GM12878 (cell line): ENCODE measurements at regions not wholly inside any gene's neighbourhood (a gene's known extent, or its start where the extent isn't known, plus 50 kb on each side); places are given as distances from the start of the nearest gene placed in this dataset.

ENCODE experiments used
- ATAC-seq: fragments of 200-7000 bp; cut with Tn5 transposase; 3 replicates; pipeline ENCODE4 v1.9.1; 2020; ENCODE audit warnings: mild to moderate bottlenecking, moderate library complexity
- BruUV-seq: library from RNA; stranded (reverse); fragments of 400-500 nt; replicated peaks from 2 replicates; lab custom pipeline; 2021; lab: Mats Ljungman, UMichigan
- CTCF ChIA-PET: fragments of 300-600 bp; sonication (Branson Sonifier 250); formaldehyde crosslinking; extraction: SDS; loops from one replicate; lab custom pipeline; 2021; ENCODE audit warnings: inconsistent platforms; lab: Yijun Ruan, JAX
- POLR2A ChIA-PET: fragments of 350-600 bp; formaldehyde crosslinking; extraction: SDS; loops from one replicate; lab custom pipeline; 2021; ENCODE audit warnings: inconsistent platforms; lab: Charles Lee
- RAD21 ChIA-PET: fragments of 300-600 bp; sonication (Branson Sonifier 250); formaldehyde crosslinking; loops from one replicate; lab custom pipeline; 2023; ENCODE audit warnings: antibody characterized with exemption; ENCODE audit not compliant: unreplicated experiment; lab: Charles Lee
- SMC1A ChIA-PET: fragments of 300-600 bp; sonication (Branson Sonifier 250); formaldehyde crosslinking; loops from one replicate; lab custom pipeline; 2023; ENCODE audit not compliant: unreplicated experiment, uncharacterized antibody; lab: Charles Lee
- DNase-seq: peaks from one replicate; pipeline ENCODE4 v3.0.0-alpha.2; 2011; ENCODE audit warnings: low read depth, low spot score
- FAIRE-seq: peaks from 3 replicates; lab custom pipeline; 2011; peaks lifted over from hg19 to GRCh38; lab: Jason Lieb, UNC
- H2AFZ ChIP-seq: 2 replicates; pipeline ENCODE4 v1.6.0; 2011; ENCODE audit warnings: low read depth, low read length, control low read depth; ENCODE audit not compliant: control insufficient read depth
- H3K27ac ChIP-seq: 2 replicates; pipeline ENCODE4 v1.5.1; 2011; ENCODE audit warnings: control low read depth; ENCODE audit not compliant: control insufficient read depth, insufficient read depth
- H3K27me3 ChIP-seq, 2 experiments: replicated peaks in 1 of 2; 2 replicates each; pipeline versions ENCODE4 v1.6.0 to v1.6.1; 2011; ENCODE audit warnings: low read length in 1 of 2; ENCODE audit not compliant: control insufficient read depth in 2 of 2, insufficient read depth in 2 of 2
- H3K36me3 ChIP-seq, 2 experiments: 2 replicates each; pipeline ENCODE4 v1.5.1; 2011; ENCODE audit warnings: low read length in 1 of 2; ENCODE audit not compliant: control insufficient read depth in 2 of 2, insufficient read depth in 2 of 2
- H3K4me1 ChIP-seq: 2 replicates; pipeline ENCODE4 v1.6.1; 2011; ENCODE audit warnings: mild to moderate bottlenecking, low read length, moderate library complexity, mixed read lengths; ENCODE audit not compliant: control insufficient read depth, insufficient read depth
- H3K4me2 ChIP-seq: 2 replicates; pipeline ENCODE4 v1.6.0; 2011; ENCODE audit warnings: control low read depth; ENCODE audit not compliant: control insufficient read depth, insufficient read depth
- H3K4me3 ChIP-seq: fragments of 200-600 bp; sonication (generic); 2 replicates; pipeline ENCODE4 v1.5.1; 2016
- H3K79me2 ChIP-seq: 2 replicates; pipeline ENCODE4 v1.6.0; 2011; ENCODE audit warnings: low read length; ENCODE audit not compliant: control insufficient read depth, insufficient read depth
- H3K9ac ChIP-seq: 2 replicates; pipeline ENCODE4 v1.8.0; 2011; ENCODE audit warnings: low read length, control low read depth, mixed read lengths; ENCODE audit not compliant: control insufficient read depth, insufficient read depth
- H3K9me3 ChIP-seq: replicated peaks from 3 replicates; pipeline ENCODE4 v1.5.1; 2011; ENCODE audit warnings: mild to moderate bottlenecking, low read length; ENCODE audit not compliant: control insufficient read depth, insufficient read depth
- H4K20me1 ChIP-seq: 2 replicates; pipeline ENCODE4 v1.6.0; 2011; ENCODE audit not compliant: control insufficient read depth, insufficient read depth
- CEBPZ ChIP-seq: fragments of 150-350 bp; IDR thresholded peaks from 2 replicates; pipeline ENCODE4 v1.6.1; 2016; ENCODE audit warnings: low read depth, low read length
- FOXK2 ChIP-seq: fragments of 450-650 bp; IDR thresholded peaks from 2 replicates; pipeline ENCODE4 v1.6.1; 2017; ENCODE audit warnings: mild to moderate bottlenecking, moderate library complexity
- FOXM1 ChIP-seq: IDR thresholded peaks from 2 replicates; pipeline ENCODE4 v1.6.1; 2012; ENCODE audit warnings: low read depth, mild to moderate bottlenecking, inconsistent platforms, low read length, moderate library complexity
- HDAC6 ChIP-seq: fragments of 200-600 bp; sonication (generic); IDR thresholded peaks from one replicate; pipeline ENCODE4 v1.8.0; 2017; ENCODE audit warnings: antibody characterized with exemption; ENCODE audit not compliant: unreplicated experiment
- HDGF ChIP-seq: fragments of 450-650 bp; IDR thresholded peaks from 2 replicates; pipeline ENCODE4 v1.6.1; 2016; ENCODE audit warnings: antibody characterized with exemption
- IRF4 ChIP-seq: IDR thresholded peaks from 2 replicates; pipeline ENCODE4 v1.6.1; 2011; ENCODE audit warnings: low read depth, low read length
- JUNB ChIP-seq: IDR thresholded peaks from 2 replicates; pipeline ENCODE4 v1.6.1; 2016; ENCODE audit warnings: antibody characterized with exemption, mild to moderate bottlenecking
- MYC ChIP-seq: IDR thresholded peaks from 2 replicates; pipeline ENCODE4 v1.6.1; 2011; ENCODE audit warnings: mild to moderate bottlenecking, low read length, moderate library complexity, inconsistent platforms; ENCODE audit not compliant: insufficient read depth, insufficient replicate concordance, insufficient read length, severe bottlenecking
- NRF1 ChIP-seq: conservative IDR thresholded peaks from 2 replicates; pipeline ENCODE4 v1.6.1; 2011; ENCODE audit warnings: mild to moderate bottlenecking, low read depth, low read length, improper control_type of control experiment
- POLR2AphosphoS5 ChIP-seq: IDR thresholded peaks from 2 replicates; pipeline ENCODE4 v1.6.1; 2011; ENCODE audit warnings: mild to moderate bottlenecking, low read length, inconsistent platforms
- PRDM15 ChIP-seq: fragments of 450-650 bp; formaldehyde crosslinking; IDR thresholded peaks from 2 replicates; pipeline ENCODE4 v1.4.0; 2020; ENCODE audit warnings: mild to moderate bottlenecking, moderate library complexity
- RAD51 ChIP-seq: fragments of 450-650 bp; IDR thresholded peaks from 2 replicates; pipeline ENCODE4 v1.6.1; 2016; ENCODE audit warnings: moderate library complexity, mild to moderate bottlenecking, inconsistent platforms
- SREBF1 ChIP-seq: IDR thresholded peaks from 2 replicates; pipeline ENCODE4 v1.6.1; 2012; ENCODE audit warnings: mild to moderate bottlenecking, low read length
- TBL1XR1 ChIP-seq: IDR thresholded peaks from 2 replicates; pipeline ENCODE4 v1.6.1; 2012; ENCODE audit warnings: low read depth, low read length, improper control_type of control experiment
- TCF7 ChIP-seq: IDR thresholded peaks from 2 replicates; pipeline ENCODE4 v1.6.1; 2014; ENCODE audit warnings: antibody characterized with exemption, borderline replicate concordance
- ZBTB4 ChIP-seq: fragments of 450-650 bp; formaldehyde crosslinking; IDR thresholded peaks from 2 replicates; pipeline ENCODE4 v1.4.0; 2022; ENCODE audit warnings: mild to moderate bottlenecking, moderate library complexity
- WGBS: methylation state at CpG from one replicate; pipeline ENCODE4 v1.1.6; 2016; ENCODE audit warnings: low lambda C conversion rate; ENCODE audit not compliant: insufficient replicate concordance, insufficient coverage; ENCODE audit errors: missing lambda C conversion rate; 5-methylcytosine and 5-hydroxymethylcytosine counted together
- in situ Hi-C: fragments of 300-500 bp; cut with MboI; formaldehyde crosslinking; loops from 9 replicates; pipeline ENCODE4 v1.14.3; 2018; ENCODE audit warnings: mixed read lengths
- intact Hi-C: fragments of 100-400 bp; cut with micrococcal nuclease; formaldehyde crosslinking; loops from one replicate; pipeline ENCODE4 v1.14.2; 2022; ENCODE audit not compliant: unreplicated experiment

- Histone ChIP-seq H3K4me2 (no peak overlapping the region), H3K27me3 (no peaks in the 10 kb centered on the region), H3K79me2 (no peaks in the 10 kb centered on the region), H3K4me3 (no peak overlapping the region), H2AFZ (no peak overlapping the region), H4K20me1 (no peaks in the 10 kb centered on the region), H3K27ac (no peak overlapping the region), H3K9me3 (no peaks in the 10 kb centered on the region), H3K4me1 (no peaks in the 10 kb centered on the region), H3K9ac (no peak overlapping the region), H3K36me3 (no peaks in the 10 kb centered on the region)
- DNase-seq (no peak), FAIRE-seq (no peak), ATAC-seq (no peak)
- WGBS = 0% methylated on average over 1 of the region's 1 CpG
- ChIA-PET RAD21 (no interaction called here), SMC1A (no interaction called here), POLR2A (no interaction called here), CTCF (no interaction called here)
- in situ Hi-C loops (no loop called here), intact Hi-C loops (no loop called here)
- BruUV-seq = no TSS peak
- TF ChIP-seq FOXK2 (no peak), SREBF1 (no peak), MYC (no peak), JUNB (no peak), TCF7 (no peak), ZBTB4 (CRISPR knock-in tag) (no peak), NRF1 (no peak), CEBPZ (no peak), RAD51 (no peak), FOXM1 (no peak), IRF4 (no peak), HDAC6 (no peak), HDGF (no peak), PRDM15 (CRISPR knock-in tag) (no peak), POLR2AphosphoS5 (no peak), TBL1XR1 (no peak)
These were observed 244.1 kb upstream of the API5 start for GRCh38 chr11:43067681-43068080.
